ENCODE measurements at regions not wholly inside any gene's neighbourhood (a gene's known extent, or its start where the extent isn't known, plus 50 kb on each side); places are given as distances from the start of the nearest gene placed in this dataset.

DNA sequence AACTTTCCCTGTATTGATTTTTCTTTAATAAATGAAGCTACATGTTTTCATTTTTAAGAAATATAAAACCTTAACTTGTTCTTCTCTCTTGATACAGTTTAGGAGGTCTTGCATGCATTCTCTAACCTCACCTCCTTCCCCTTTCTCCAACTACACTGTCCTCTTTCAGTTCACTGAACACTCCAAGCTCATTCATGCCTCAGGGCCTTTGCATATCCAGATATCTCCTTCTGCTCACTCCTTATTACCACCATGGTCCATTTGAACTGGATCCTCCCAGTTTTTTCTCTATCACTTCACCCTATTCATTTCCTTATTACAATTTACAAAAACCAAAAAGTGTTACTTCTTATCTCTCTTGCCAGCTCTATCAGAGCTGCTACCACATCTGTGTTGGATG, 242.9 kb upstream of the PLEKHG7 start:
- TF ChIP-seq EP300 (IDR thresholded peaks at IDR 0.05; ENCODE audit: borderline replicate concordance in 1 of 2, low read depth in 1 of 2, low read length in 1 of 2) (no peak), TAF1 (IDR thresholded peaks at IDR 0.05; ENCODE audit: borderline replicate concordance, low read depth, low read length) (no peak), CHD2 (IDR thresholded peaks at IDR 0.05; ENCODE audit: low read length, partially characterized antibody) (no peak), EZH2phosphoT487 (IDR thresholded peaks at IDR 0.05; ENCODE audit: borderline replicate concordance, low read depth) (no peak), RAD21 (IDR thresholded peaks at IDR 0.05; ENCODE audit: low read length) (no peak), POLR2AphosphoS5 (IDR thresholded peaks at IDR 0.05; ENCODE audit: low read depth, low read length) (no peak), YY1 (IDR thresholded peaks at IDR 0.05; ENCODE audit: low read depth) (no peak), MXI1 (IDR thresholded peaks at IDR 0.05; ENCODE audit: low read depth, low read length) (no peak), GATA2 (CRISPR knock-in tag; IDR thresholded peaks at IDR 0.05) (no peak), JUND (IDR thresholded peaks at IDR 0.05) (no peak)
- TF ChIP-seq, protein P1, sequence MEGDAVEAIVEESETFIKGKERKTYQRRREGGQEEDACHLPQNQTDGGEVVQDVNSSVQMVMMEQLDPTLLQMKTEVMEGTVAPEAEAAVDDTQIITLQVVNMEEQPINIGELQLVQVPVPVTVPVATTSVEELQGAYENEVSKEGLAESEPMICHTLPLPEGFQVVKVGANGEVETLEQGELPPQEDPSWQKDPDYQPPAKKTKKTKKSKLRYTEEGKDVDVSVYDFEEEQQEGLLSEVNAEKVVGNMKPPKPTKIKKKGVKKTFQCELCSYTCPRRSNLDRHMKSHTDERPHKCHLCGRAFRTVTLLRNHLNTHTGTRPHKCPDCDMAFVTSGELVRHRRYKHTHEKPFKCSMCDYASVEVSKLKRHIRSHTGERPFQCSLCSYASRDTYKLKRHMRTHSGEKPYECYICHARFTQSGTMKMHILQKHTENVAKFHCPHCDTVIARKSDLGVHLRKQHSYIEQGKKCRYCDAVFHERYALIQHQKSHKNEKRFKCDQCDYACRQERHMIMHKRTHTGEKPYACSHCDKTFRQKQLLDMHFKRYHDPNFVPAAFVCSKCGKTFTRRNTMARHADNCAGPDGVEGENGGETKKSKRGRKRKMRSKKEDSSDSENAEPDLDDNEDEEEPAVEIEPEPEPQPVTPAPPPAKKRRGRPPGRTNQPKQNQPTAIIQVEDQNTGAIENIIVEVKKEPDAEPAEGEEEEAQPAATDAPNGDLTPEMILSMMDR (IDR thresholded peaks at IDR 0.05) = no peak
- TF ChIP-seq, protein P2, sequence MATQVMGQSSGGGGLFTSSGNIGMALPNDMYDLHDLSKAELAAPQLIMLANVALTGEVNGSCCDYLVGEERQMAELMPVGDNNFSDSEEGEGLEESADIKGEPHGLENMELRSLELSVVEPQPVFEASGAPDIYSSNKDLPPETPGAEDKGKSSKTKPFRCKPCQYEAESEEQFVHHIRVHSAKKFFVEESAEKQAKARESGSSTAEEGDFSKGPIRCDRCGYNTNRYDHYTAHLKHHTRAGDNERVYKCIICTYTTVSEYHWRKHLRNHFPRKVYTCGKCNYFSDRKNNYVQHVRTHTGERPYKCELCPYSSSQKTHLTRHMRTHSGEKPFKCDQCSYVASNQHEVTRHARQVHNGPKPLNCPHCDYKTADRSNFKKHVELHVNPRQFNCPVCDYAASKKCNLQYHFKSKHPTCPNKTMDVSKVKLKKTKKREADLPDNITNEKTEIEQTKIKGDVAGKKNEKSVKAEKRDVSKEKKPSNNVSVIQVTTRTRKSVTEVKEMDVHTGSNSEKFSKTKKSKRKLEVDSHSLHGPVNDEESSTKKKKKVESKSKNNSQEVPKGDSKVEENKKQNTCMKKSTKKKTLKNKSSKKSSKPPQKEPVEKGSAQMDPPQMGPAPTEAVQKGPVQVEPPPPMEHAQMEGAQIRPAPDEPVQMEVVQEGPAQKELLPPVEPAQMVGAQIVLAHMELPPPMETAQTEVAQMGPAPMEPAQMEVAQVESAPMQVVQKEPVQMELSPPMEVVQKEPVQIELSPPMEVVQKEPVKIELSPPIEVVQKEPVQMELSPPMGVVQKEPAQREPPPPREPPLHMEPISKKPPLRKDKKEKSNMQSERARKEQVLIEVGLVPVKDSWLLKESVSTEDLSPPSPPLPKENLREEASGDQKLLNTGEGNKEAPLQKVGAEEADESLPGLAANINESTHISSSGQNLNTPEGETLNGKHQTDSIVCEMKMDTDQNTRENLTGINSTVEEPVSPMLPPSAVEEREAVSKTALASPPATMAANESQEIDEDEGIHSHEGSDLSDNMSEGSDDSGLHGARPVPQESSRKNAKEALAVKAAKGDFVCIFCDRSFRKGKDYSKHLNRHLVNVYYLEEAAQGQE (IDR thresholded peaks at IDR 0.05; ENCODE audit: low read depth, low read length) = no peak
- TF ChIP-seq, protein P3, sequence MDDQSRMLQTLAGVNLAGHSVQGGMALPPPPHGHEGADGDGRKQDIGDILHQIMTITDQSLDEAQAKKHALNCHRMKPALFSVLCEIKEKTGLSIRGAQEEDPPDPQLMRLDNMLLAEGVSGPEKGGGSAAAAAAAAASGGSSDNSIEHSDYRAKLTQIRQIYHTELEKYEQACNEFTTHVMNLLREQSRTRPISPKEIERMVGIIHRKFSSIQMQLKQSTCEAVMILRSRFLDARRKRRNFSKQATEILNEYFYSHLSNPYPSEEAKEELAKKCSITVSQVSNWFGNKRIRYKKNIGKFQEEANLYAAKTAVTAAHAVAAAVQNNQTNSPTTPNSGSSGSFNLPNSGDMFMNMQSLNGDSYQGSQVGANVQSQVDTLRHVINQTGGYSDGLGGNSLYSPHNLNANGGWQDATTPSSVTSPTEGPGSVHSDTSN (IDR thresholded peaks at IDR 0.05) = no peak
